Fibroblast of lung (primary cell): ENCODE measurements at regions not wholly inside any gene's neighbourhood (a gene's known extent, or its start where the extent isn't known, plus 50 kb on each side); places are given as distances from the start of the nearest gene placed in this dataset.

Experiments
- EZH2 ChIP-seq: IDR thresholded peaks from 2 replicates; pipeline ENCODE4 v1.5.1; 2012; ENCODE audit warnings: low read length, control low read depth, mild to moderate bottlenecking; ENCODE audit errors: missing control alignments
- TF ChIP-seq, protein P1 (sequence below), 2 donors: IDR thresholded peaks in 1 of 2; conservative IDR thresholded peaks in 1 of 2; 1 replicate in 1 of 2; 2 replicates in 1 of 2; pipeline ENCODE4 v1.5.1; 2011 to 2012; ENCODE audit warnings: low read length in 2 of 2, control low read depth in 1 of 2, inconsistent platforms in 1 of 2, low read depth in 1 of 2, mild to moderate bottlenecking in 1 of 2

GRCh38 chr20:63082939-63083735 is 76.4 kb upstream of the BHLHE23 start:
- TF ChIP-seq, protein P1, sequence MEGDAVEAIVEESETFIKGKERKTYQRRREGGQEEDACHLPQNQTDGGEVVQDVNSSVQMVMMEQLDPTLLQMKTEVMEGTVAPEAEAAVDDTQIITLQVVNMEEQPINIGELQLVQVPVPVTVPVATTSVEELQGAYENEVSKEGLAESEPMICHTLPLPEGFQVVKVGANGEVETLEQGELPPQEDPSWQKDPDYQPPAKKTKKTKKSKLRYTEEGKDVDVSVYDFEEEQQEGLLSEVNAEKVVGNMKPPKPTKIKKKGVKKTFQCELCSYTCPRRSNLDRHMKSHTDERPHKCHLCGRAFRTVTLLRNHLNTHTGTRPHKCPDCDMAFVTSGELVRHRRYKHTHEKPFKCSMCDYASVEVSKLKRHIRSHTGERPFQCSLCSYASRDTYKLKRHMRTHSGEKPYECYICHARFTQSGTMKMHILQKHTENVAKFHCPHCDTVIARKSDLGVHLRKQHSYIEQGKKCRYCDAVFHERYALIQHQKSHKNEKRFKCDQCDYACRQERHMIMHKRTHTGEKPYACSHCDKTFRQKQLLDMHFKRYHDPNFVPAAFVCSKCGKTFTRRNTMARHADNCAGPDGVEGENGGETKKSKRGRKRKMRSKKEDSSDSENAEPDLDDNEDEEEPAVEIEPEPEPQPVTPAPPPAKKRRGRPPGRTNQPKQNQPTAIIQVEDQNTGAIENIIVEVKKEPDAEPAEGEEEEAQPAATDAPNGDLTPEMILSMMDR (conservative IDR thresholded peaks at IDR 0.05 in 1 of 2, IDR thresholded peaks at IDR 0.05 in 1 of 2; ENCODE audit: low read depth in 1 of 2, low read length in 2 of 2): no peak
- no peak for TF ChIP-seq EZH2
